Esophagus muscularis mucosa (tissue), 4 donors: ENCODE measurements at regions not wholly inside any gene's neighbourhood (a gene's known extent, or its start where the extent isn't known, plus 50 kb on each side); places are given as distances from the start of the nearest gene placed in this dataset.
"Not testable (repeated sequence)": the region's sequence is repeated elsewhere in the genome, so short reads cannot be mapped to it uniquely, and the experiment has no call there.

Experiments used
- DNase-seq: peaks from one replicate; pipeline ENCODE4 v3.0.0-alpha.2; 2017; ENCODE audit errors: extremely low spot score
- H3K27ac ChIP-seq, 4 donors: fragments of 200-600 bp; sonication (generic); replicated peaks in 1 of 4; 1 replicate in 3 of 4; 2 replicates in 1 of 4; pipeline ENCODE4 v1.5.1; 2016 to 2019; ENCODE audit warnings: mild to moderate bottlenecking in 1 of 4
- H3K27me3 ChIP-seq, 4 donors: fragments of 200-600 bp; sonication (generic); one replicate each; pipeline versions ENCODE4 v1.5.1 to v1.6.0; 2016 to 2019
- H3K36me3 ChIP-seq, 4 donors: fragments of 200-600 bp; sonication (generic); one replicate each; pipeline ENCODE4 v1.5.1; 2016 to 2019
- H3K4me1 ChIP-seq, 4 donors: fragments of 200-600 bp; sonication (generic); one replicate each; pipeline ENCODE4 v1.5.1; 2016 to 2019
- H3K4me3 ChIP-seq, 4 donors: fragments of 200-600 bp; sonication (generic); 1 replicate in 2 of 4; 2 replicates in 2 of 4; pipeline ENCODE4 v1.5.1; 2016 to 2019; ENCODE audit warnings: mild to moderate bottlenecking in 4 of 4, moderate library complexity in 1 of 4
- H3K9me3 ChIP-seq, 4 donors: fragments of 200-600 bp; sonication (generic); 1 replicate in 3 of 4; 2 replicates in 1 of 4; pipeline ENCODE4 v1.5.1; 2016 to 2019
- CTCF ChIP-seq, 3 experiments: fragments of 200-600 bp in 2 of 3; fragments of 450-650 bp in 1 of 3; sonication (generic) in 2 of 3; IDR thresholded peaks; one replicate each; pipeline ENCODE4 v1.5.1; 2017 to 2019; ENCODE audit warnings: antibody characterized with exemption in 3 of 3, mild to moderate bottlenecking in 2 of 3, moderate library complexity in 1 of 3
- EP300 ChIP-seq: sonication (generic); formaldehyde crosslinking; IDR thresholded peaks from one replicate; pipeline ENCODE4 v1.6.1; 2017; ENCODE audit warnings: antibody characterized with exemption
- POLR2A ChIP-seq: fragments of 450-650 bp; IDR thresholded peaks from one replicate; pipeline ENCODE4 v1.6.1; 2017; ENCODE audit warnings: antibody characterized with exemption, moderate library complexity, mild to moderate bottlenecking, low read depth
- POLR2AphosphoS5 ChIP-seq, 2 donors: sonication (generic); formaldehyde crosslinking; IDR thresholded peaks; one replicate each; pipeline ENCODE4 v1.6.1; 2017; ENCODE audit warnings: antibody characterized with exemption in 2 of 2
- WGBS: methylation state at CpG from one replicate; pipeline ENCODE4 v1.1.5; 2018; 5-methylcytosine and 5-hydroxymethylcytosine counted together
- intact Hi-C: fragments of 100-400 bp; cut with DNase I; formaldehyde crosslinking; loops from one replicate; pipeline ENCODE4 v1.15.1; 2023

- Histone ChIP-seq H3K9me3 (peaks cover 0 to 6% (median 0%) of the 10 kb centered on the region in 4 donors), H3K27ac (no peak overlapping the region), H3K4me1 (no peaks in the 10 kb centered on the region), H3K4me3 (no peak overlapping the region), H3K36me3 (no peaks in the 10 kb centered on the region), H3K27me3 (no peaks in the 10 kb centered on the region)
- no peak for TF ChIP-seq POLR2A
- TF ChIP-seq CTCF (IDR thresholded peaks at IDR 0.05): no peak
- no peak for TF ChIP-seq POLR2AphosphoS5 (IDR thresholded peaks at IDR 0.05)
- TF ChIP-seq EP300: no peak
- WGBS: 92% methylated on average over 3 of the region's 5 CpGs
- intact Hi-C loops: no loop called here
- DNase-seq: no peak
Observed at GRCh38 chr13:69264362-69265334, 843.0 kb upstream of the ATXN8OS start.

- no peak for DNase-seq
- Histone ChIP-seq H3K27me3 (no peaks in the 10 kb centered on the region), H3K4me1 (no peaks in the 10 kb centered on the region), H3K27ac (no peak overlapping the region), H3K4me3 (no peak overlapping the region), H3K36me3 (no peaks in the 10 kb centered on the region), H3K9me3 (no peaks in the 10 kb centered on the region)
- WGBS: 85% methylated on average over 1 of the region's 1 CpG
- TF ChIP-seq POLR2A (no peak), CTCF (IDR thresholded peaks at IDR 0.05) (no peak), POLR2AphosphoS5 (IDR thresholded peaks at IDR 0.05) (no peak), EP300 (no peak)
- intact Hi-C loops: no loop called here
Observed at GRCh38 chr13:69243366-69243765, 864.3 kb upstream of the ATXN8OS start.

- no peaks in the 10 kb centered on the region for H3K4me1 ChIP-seq
- no peaks in the 10 kb centered on the region for H3K27me3 ChIP-seq
- TF ChIP-seq POLR2AphosphoS5 (IDR thresholded peaks at IDR 0.05) (no peak), POLR2A (no peak), EP300 (no peak), CTCF (IDR thresholded peaks at IDR 0.05) (no peak)
- intact Hi-C loops: no loop called here
- no peak for DNase-seq
- no peak overlapping the region for H3K4me3 ChIP-seq
- H3K36me3 ChIP-seq: no peaks in the 10 kb centered on the region
- H3K9me3 ChIP-seq: no peaks in the 10 kb centered on the region
- H3K27ac ChIP-seq: no peak overlapping the region
Observed at GRCh38 chr13:69234171-69234570, 873.5 kb upstream of the ATXN8OS start.

- H3K4me1 ChIP-seq: no peaks in the 10 kb centered on the region
- H3K36me3 ChIP-seq: no peaks in the 10 kb centered on the region
- no peaks in the 10 kb centered on the region for H3K27me3 ChIP-seq
- WGBS: 93% methylated on average over 2 of the region's 2 CpGs
- no peaks in the 10 kb centered on the region for H3K9me3 ChIP-seq
- intact Hi-C loops: no loop called here
- H3K4me3 ChIP-seq: no peak overlapping the region
- DNase-seq: no peak
- TF ChIP-seq POLR2AphosphoS5 (IDR thresholded peaks at IDR 0.05) (no peak), EP300 (no peak), CTCF (IDR thresholded peaks at IDR 0.05) (no peak), POLR2A (no peak)
- no peak overlapping the region for H3K27ac ChIP-seq
Observed at GRCh38 chr13:69226427-69226826, 881.2 kb upstream of the ATXN8OS start.

GRCh38 chr13:69221633-69222498 is 885.8 kb upstream of the ATXN8OS start:
- H3K9me3 ChIP-seq, H3K4me3 ChIP-seq, H3K27me3 ChIP-seq, H3K36me3 ChIP-seq, H3K4me1 ChIP-seq, intact Hi-C loops, DNase-seq, H3K27ac ChIP-seq: not testable (repeated sequence)
- WGBS: 95% methylated on average over 22 of the region's 22 CpGs
